H1 (cell line): ENCODE measurements at regions not wholly inside any gene's neighbourhood (a gene's known extent, or its start where the extent isn't known, plus 50 kb on each side); places are given as distances from the start of the nearest gene placed in this dataset.

Experiments used
- CTCF ChIA-PET: fragments of 300-600 bp; sonication (Branson Sonifier 250); formaldehyde crosslinking; loops from one replicate; lab custom pipeline; 2021; ENCODE audit not compliant: partially characterized antibody; lab: Charles Lee
- POLR2A ChIA-PET: fragments of 300-600 bp; sonication (Branson Sonifier 250); formaldehyde crosslinking; loops from one replicate; lab custom pipeline; 2021; ENCODE audit warnings: inconsistent platforms; ENCODE audit not compliant: partially characterized antibody; lab: Charles Lee
- DNase-seq, 2 experiments: peaks; one replicate each; pipeline versions ENCODE4 v3.0.0 to v3.0.0-alpha.2; 2010 to 2022; ENCODE audit warnings: low spot score in 2 of 2, low read depth in 1 of 2, mixed read lengths in 1 of 2
- FAIRE-seq: peaks from 2 replicates; lab custom pipeline; 2011; peaks lifted over from hg19 to GRCh38; lab: Jason Lieb, UNC
- H2AFZ ChIP-seq: 2 replicates; pipeline ENCODE4 v1.8.1; 2012; ENCODE audit warnings: low read length, inconsistent platforms
- H2AK5ac ChIP-seq: 2 replicates; pipeline ENCODE4 v1.6.1; 2013; ENCODE audit warnings: low read depth, low read length
- H2BK120ac ChIP-seq: replicated peaks from 2 replicates; pipeline ENCODE3; 2013; ENCODE audit warnings: low read depth, low read length, inconsistent platforms
- H2BK12ac ChIP-seq: 2 replicates; pipeline ENCODE4 v1.6.1; 2013; ENCODE audit warnings: low read depth, low read length
- H2BK15ac ChIP-seq: 2 replicates; pipeline ENCODE4 v1.6.1; 2013; ENCODE audit warnings: low read length
- H2BK20ac ChIP-seq: 2 replicates; pipeline ENCODE4 v1.6.1; 2013; ENCODE audit warnings: low read length
- H2BK5ac ChIP-seq: 2 replicates; pipeline ENCODE4 v1.6.1; 2013; ENCODE audit warnings: low read depth, low read length
- H3K14ac ChIP-seq: 2 replicates; pipeline ENCODE4 v1.6.1; 2013; ENCODE audit warnings: inconsistent platforms; ENCODE audit not compliant: insufficient read length
- H3K18ac ChIP-seq: 2 replicates; pipeline ENCODE4 v1.6.1; 2013; ENCODE audit warnings: low read length; ENCODE audit errors: extremely low read depth
- H3K23ac ChIP-seq: 2 replicates; pipeline ENCODE4 v1.6.1; 2013; ENCODE audit warnings: inconsistent platforms; ENCODE audit not compliant: insufficient read length
- H3K23me2 ChIP-seq: 2 replicates; pipeline ENCODE4 v1.6.1; 2013; ENCODE audit warnings: low read depth, low read length
- H3K27ac ChIP-seq: 2 replicates; pipeline ENCODE4 v1.6.1; 2011; ENCODE audit warnings: low read depth, low read length, inconsistent platforms
- H3K27me3 ChIP-seq, 4 experiments: replicated peaks in 1 of 4; 1 replicate in 1 of 4; 2 replicates in 3 of 4; pipeline versions ENCODE4 v1.6.1 to v1.8.1; 2011 to 2013; ENCODE audit warnings: low read length in 3 of 4, mild to moderate bottlenecking in 3 of 4, inconsistent platforms in 2 of 4, mixed read lengths in 2 of 4, moderate library complexity in 1 of 4; ENCODE audit not compliant: control insufficient read depth in 3 of 4, insufficient read depth in 3 of 4; ENCODE audit errors: extremely low read depth in 1 of 4
- H3K36me3 ChIP-seq, 4 experiments: 2 replicates each; pipeline versions ENCODE4 v1.6.1 to v1.8.1; 2011 to 2013; ENCODE audit warnings: mild to moderate bottlenecking in 4 of 4, low read length in 3 of 4, moderate library complexity in 2 of 4, control low read depth in 1 of 4, inconsistent platforms in 1 of 4; ENCODE audit not compliant: insufficient read depth in 4 of 4, control insufficient read depth in 2 of 4
- H3K4ac ChIP-seq: replicated peaks from 2 replicates; pipeline ENCODE3; 2013; ENCODE audit warnings: low read length, low read depth, mixed read lengths, inconsistent platforms; ENCODE audit not compliant: insufficient read length
- H3K4me1 ChIP-seq, 4 experiments: replicated peaks in 1 of 4; 1 replicate in 1 of 4; 2 replicates in 3 of 4; pipeline versions ENCODE4 v1.6.1 to v1.8.1; 2011 to 2013; ENCODE audit warnings: low read length in 3 of 4, inconsistent platforms in 2 of 4, mixed read lengths in 1 of 4; ENCODE audit not compliant: insufficient read depth in 4 of 4, control insufficient read depth in 3 of 4
- H3K4me2 ChIP-seq, 2 experiments: 2 replicates each; pipeline versions ENCODE4 v1.6.1 to v1.8.1; 2011 to 2013; ENCODE audit warnings: low read depth in 2 of 2, low read length in 2 of 2, control low read depth in 1 of 2, inconsistent platforms in 1 of 2, mild to moderate bottlenecking in 1 of 2; ENCODE audit not compliant: insufficient read depth in 1 of 2
- H3K4me3 ChIP-seq, 4 experiments: fragments of 200-600, 300-600 bp in 1 of 4; sonication (generic), shearing (Covaris generic), sonication (Bioruptor Twin) in 1 of 4; 2 replicates each; pipeline versions ENCODE4 v1.5.1 to v1.8.1; 2011 to 2016; ENCODE audit warnings: low read length in 4 of 4, low read depth in 3 of 4, control low read depth in 2 of 4, inconsistent platforms in 2 of 4, mild to moderate bottlenecking in 2 of 4, mixed read lengths in 1 of 4, moderate library complexity in 1 of 4; ENCODE audit not compliant: insufficient read depth in 2 of 4; ENCODE audit errors: extremely low read depth in 1 of 4
- H3K56ac ChIP-seq: replicated peaks from 2 replicates; pipeline ENCODE3; 2013; ENCODE audit warnings: low read depth, mild to moderate bottlenecking, mixed read lengths, low read length, inconsistent platforms; ENCODE audit not compliant: insufficient read length
- H3K79me1 ChIP-seq: 2 replicates; pipeline ENCODE4 v1.6.1; 2013; ENCODE audit warnings: low read depth, low read length, control low read depth
- H3K79me2 ChIP-seq, 2 experiments: 2 replicates each; pipeline versions ENCODE4 v1.6.1 to v1.8.1; 2012 to 2013; ENCODE audit warnings: low read length in 2 of 2, mild to moderate bottlenecking in 2 of 2, inconsistent platforms in 1 of 2; ENCODE audit not compliant: insufficient read depth in 2 of 2, control insufficient read depth in 1 of 2
- H3K9ac ChIP-seq, 4 experiments: replicated peaks in 1 of 4; 1 replicate in 1 of 4; 2 replicates in 3 of 4; pipeline versions ENCODE4 v1.6.1 to v1.8.1; 2011 to 2013; ENCODE audit warnings: low read depth in 3 of 4, low read length in 3 of 4, control low read depth in 2 of 4, mild to moderate bottlenecking in 2 of 4, moderate library complexity in 2 of 4, inconsistent platforms in 1 of 4; ENCODE audit errors: extremely low read depth in 1 of 4
- H3K9me3 ChIP-seq, 2 experiments: 2 replicates each; pipeline versions ENCODE4 v1.6.1 to v1.8.1; 2012 to 2013; ENCODE audit warnings: mild to moderate bottlenecking in 2 of 2, moderate library complexity in 2 of 2, control low read depth in 1 of 2, inconsistent platforms in 1 of 2, low read depth in 1 of 2, low read length in 1 of 2, mixed read lengths in 1 of 2; ENCODE audit not compliant: insufficient read depth in 2 of 2
- H4K20me1 ChIP-seq, 2 experiments: replicated peaks in 1 of 2; 2 replicates each; pipeline versions ENCODE3 to v1.8.1; 2011 to 2013; ENCODE audit warnings: inconsistent platforms in 2 of 2, low read length in 2 of 2, mild to moderate bottlenecking in 1 of 2; ENCODE audit not compliant: insufficient read depth in 2 of 2, control insufficient read depth in 1 of 2
- H4K5ac ChIP-seq: 2 replicates; pipeline ENCODE4 v1.6.1; 2013; ENCODE audit warnings: low read length, low read depth, mixed read lengths, inconsistent platforms; ENCODE audit not compliant: insufficient read length
- H4K8ac ChIP-seq: 2 replicates; pipeline ENCODE4 v1.8.0; 2013; ENCODE audit warnings: mild to moderate bottlenecking, moderate library complexity, low read length, inconsistent platforms; ENCODE audit not compliant: insufficient read depth; ENCODE audit errors: extremely low read depth
- H4K91ac ChIP-seq: replicated peaks from 2 replicates; pipeline ENCODE3; 2013; ENCODE audit warnings: low read length, mixed read lengths, inconsistent platforms; ENCODE audit not compliant: insufficient read length
- ASH2L ChIP-seq: fragments of 200-600, 300-600 bp; sonication (generic); IDR thresholded peaks from one replicate; pipeline ENCODE4 v1.7.1; 2017; ENCODE audit warnings: low read length
- CTCF ChIP-seq, 3 experiments: IDR thresholded peaks; 1 replicate in 2 of 3; 2 replicates in 1 of 3; pipeline versions ENCODE4 v1.5.1 to v1.6.1; 2011; ENCODE audit warnings: low read length in 3 of 3, mild to moderate bottlenecking in 3 of 3, inconsistent platforms in 2 of 3, low read depth in 1 of 3, moderate library complexity in 1 of 3; ENCODE audit not compliant: insufficient read depth in 1 of 3; ENCODE audit errors: control extremely low read depth in 1 of 3
- RFX5 ChIP-seq: IDR thresholded peaks from 2 replicates; pipeline ENCODE4 v1.6.1; 2011; ENCODE audit warnings: low read depth, low read length, improper control_type of control experiment, borderline replicate concordance
- SIRT6 ChIP-seq: IDR thresholded peaks from one replicate; pipeline ENCODE4 v1.7.1; 2012; ENCODE audit warnings: low read length, inconsistent platforms
- ZNF274 ChIP-seq: IDR thresholded peaks from 2 replicates; pipeline ENCODE4 v1.7.0; 2012; ENCODE audit warnings: low read length, borderline replicate concordance; ENCODE audit errors: extremely low read depth
- WGBS, 2 experiments: shearing (Covaris generic) in 1 of 2; methylation state at CpG; one replicate each; pipeline versions ENCODE4 v1.1.6 to v1.1.7; 2013 to 2015; ENCODE audit warnings: low lambda C conversion rate in 2 of 2, mixed read lengths in 2 of 2, inconsistent platforms in 1 of 2, low coverage in 1 of 2, missing lambda C conversion rate in 1 of 2; ENCODE audit not compliant: insufficient replicate concordance in 2 of 2, insufficient coverage in 1 of 2, insufficient read length in 1 of 2; ENCODE audit errors: extremely low coverage in 1 of 2, missing lambda C conversion rate in 1 of 2; 5-methylcytosine and 5-hydroxymethylcytosine counted together

- Histone ChIP-seq H3K27ac (no peak overlapping the region), H4K5ac (no peak overlapping the region), H3K27me3 (no peaks in the 10 kb centered on the region; a peak in 1 of 7 replicates), H3K79me1 (no peaks in the 10 kb centered on the region), H3K23me2 (no peaks in the 10 kb centered on the region; the same call in 1 of the 2 replicates), H3K56ac (no peak overlapping the region), H2AFZ (no peak overlapping the region), H3K4ac (no peak overlapping the region), H2BK15ac (no peak overlapping the region), H3K4me1 (peaks cover 0 to 4% (median 0%) of the 10 kb centered on the region in 4 experiments; a peak in 1 of 7 replicates), H3K79me2 (no peaks in the 10 kb centered on the region), H4K91ac (no peak overlapping the region), H4K20me1 (no peaks in the 10 kb centered on the region), H3K4me3 (no peak overlapping the region), H3K9me3 (0 out of 4 replicates have a peak, but pooled peaks cover 0 to 2% of the 10 kb centered on the region in 2 experiments), H3K36me3 (no peaks in the 10 kb centered on the region), H3K23ac (no peak overlapping the region), H2BK12ac (no peak overlapping the region), H3K18ac (no peak overlapping the region; the same call in 1 of the 2 replicates), H3K14ac (no peak overlapping the region), H4K8ac (no peak overlapping the region), H2AK5ac (no peak overlapping the region), H2BK5ac (no peak overlapping the region), H2BK20ac (no peak overlapping the region), H3K4me2 (no peak overlapping the region), H2BK120ac (no peak overlapping the region), H3K9ac (no peak overlapping the region)
- POLR2A ChIA-PET, result no interaction called here
- no peak for DNase-seq
- FAIRE-seq, result no peak
- TF ChIP-seq SIRT6 (no peak), RFX5 (no peak), ASH2L (no peak), CTCF (IDR thresholded peaks at IDR 0.05; ENCODE audit: control extremely low read depth in 1 of 3, insufficient read depth in 1 of 3, low read depth in 1 of 3, low read length in 3 of 3) (no peak), ZNF274 (no peak)
- CTCF ChIA-PET, result interaction anchor here (0.9 kb wide), 1 partner anchor 18 kb away, joined by 3 read pairs; no protein-coding TSS in a partner anchor
- 59% methylated on average over 3 of the region's 3 CpGs; no CpG with 5 or more reads in 1 of the 2 experiments for WGBS, 2 experiments
These were observed 959.5 kb downstream of the GRID1 start for GRCh38 chr10:85407088-85407487.
